SK-N-SH treated with all-trans-retinoic acid at 6 μM for 48 hours (cell line): ENCODE measurements at regions not wholly inside any gene's neighbourhood (a gene's known extent, or its start where the extent isn't known, plus 50 kb on each side); places are given as distances from the start of the nearest gene placed in this dataset.

ENCODE experiments used
- ATAC-seq: fragments of 200-7000 bp; cut with Tn5 transposase; 3 replicates; pipeline ENCODE4 v1.9.1; 2020; ENCODE audit warnings: mild to moderate bottlenecking, moderate library complexity
- BACH2 ChIP-seq: fragments of 250-450 bp; sonication (Bioruptor Pico); IDR thresholded peaks from 2 replicates; pipeline ENCODE4 v1.9.0; 2021; ENCODE audit warnings: mild to moderate bottlenecking, borderline replicate concordance
- CSDC2 ChIP-seq: fragments of 250-450 bp; sonication (Bioruptor Pico); IDR thresholded peaks from 2 replicates; pipeline ENCODE4 v1.5.0; 2020; ENCODE audit warnings: mild to moderate bottlenecking, moderate library complexity
- ESRRG ChIP-seq: fragments of 250-450 bp; sonication (Bioruptor Pico); IDR thresholded peaks from 2 replicates; pipeline ENCODE4 v1.6.1; 2021; ENCODE audit warnings: mild to moderate bottlenecking
- GLIS3 ChIP-seq: fragments of 250-450 bp; sonication (Bioruptor Pico); IDR thresholded peaks from 2 replicates; pipeline ENCODE4 v1.5.0; 2020; ENCODE audit warnings: mild to moderate bottlenecking, moderate library complexity
- ISL1 ChIP-seq: fragments of 250-450 bp; sonication (Bioruptor Pico); IDR thresholded peaks from 2 replicates; pipeline ENCODE4 v2.1.2; 2022; ENCODE audit warnings: mild to moderate bottlenecking, moderate library complexity
- OSR1 ChIP-seq: fragments of 250-450 bp; sonication (Bioruptor Pico); IDR thresholded peaks from 2 replicates; pipeline ENCODE4 v1.8.0; 2022; ENCODE audit warnings: moderate library complexity, mild to moderate bottlenecking, inconsistent platforms
- PPARA ChIP-seq: fragments of 250-450 bp; sonication (Bioruptor Pico); IDR thresholded peaks from 2 replicates; pipeline ENCODE4 v1.5.0; 2020; ENCODE audit warnings: mild to moderate bottlenecking, borderline replicate concordance
- RARB ChIP-seq: fragments of 250-450 bp; sonication (Bioruptor Pico); IDR thresholded peaks from 2 replicates; pipeline ENCODE4 v1.8.0; 2021; ENCODE audit warnings: mild to moderate bottlenecking, moderate library complexity
- SNAI2 ChIP-seq: fragments of 250-450 bp; sonication (Bioruptor Pico); IDR thresholded peaks from 2 replicates; pipeline ENCODE4 v1.5.0; 2020; ENCODE audit warnings: mild to moderate bottlenecking, moderate library complexity
- TCF4 ChIP-seq: fragments of 250-450 bp; sonication (Bioruptor Pico); IDR thresholded peaks from 2 replicates; pipeline ENCODE4 v1.8.0; 2021; ENCODE audit warnings: mild to moderate bottlenecking, moderate library complexity, borderline replicate concordance
- TOX ChIP-seq: fragments of 250-450 bp; sonication (Bioruptor Pico); IDR thresholded peaks from 2 replicates; pipeline ENCODE4 v1.8.0; 2021; ENCODE audit warnings: mild to moderate bottlenecking, moderate library complexity, borderline replicate concordance
- ZC3H10 ChIP-seq: fragments of 250-450 bp; sonication (Bioruptor Pico); IDR thresholded peaks from 2 replicates; pipeline ENCODE4 v1.5.1; 2021; ENCODE audit warnings: mild to moderate bottlenecking, moderate library complexity
- ZFP3 ChIP-seq: fragments of 250-450 bp; sonication (Bioruptor Pico); IDR thresholded peaks from 2 replicates; pipeline ENCODE4 v1.5.0; 2020; ENCODE audit warnings: mild to moderate bottlenecking, moderate library complexity
- ZFP30 ChIP-seq: fragments of 450-650 bp; formaldehyde crosslinking; IDR thresholded peaks from 2 replicates; pipeline ENCODE4 v1.5.0; 2022; ENCODE audit warnings: mild to moderate bottlenecking, moderate library complexity
- ZNF565 ChIP-seq: fragments of 450-650 bp; formaldehyde crosslinking; conservative IDR thresholded peaks from 2 replicates; pipeline ENCODE4 v1.5.0; 2020; ENCODE audit warnings: low read depth, mild to moderate bottlenecking, moderate library complexity
- ZNF70 ChIP-seq: fragments of 450-650 bp; formaldehyde crosslinking; IDR thresholded peaks from 2 replicates; pipeline ENCODE4 v1.5.0; 2020; ENCODE audit warnings: mild to moderate bottlenecking, moderate library complexity
- ZNF8 ChIP-seq: fragments of 450-650 bp; formaldehyde crosslinking; IDR thresholded peaks from 2 replicates; pipeline ENCODE4 v1.5.0; 2020; ENCODE audit warnings: mild to moderate bottlenecking, moderate library complexity
- TF ChIP-seq, protein P1 (sequence below): fragments of 250-450 bp; sonication (Bioruptor Pico); IDR thresholded peaks from 2 replicates; pipeline ENCODE4 v1.5.1; 2021; ENCODE audit warnings: mild to moderate bottlenecking, moderate library complexity
- TF ChIP-seq, protein P2 (sequence below): fragments of 250-450 bp; sonication (Bioruptor Pico); IDR thresholded peaks from 2 replicates; pipeline ENCODE4 v1.8.0; 2021; ENCODE audit warnings: low read depth, mild to moderate bottlenecking, moderate library complexity, borderline replicate concordance
- TF ChIP-seq, protein P3 (sequence below): fragments of 250-450 bp; sonication (Bioruptor Pico); IDR thresholded peaks from 2 replicates; pipeline ENCODE4 v1.5.0; 2020; ENCODE audit warnings: mild to moderate bottlenecking, moderate library complexity
- TF ChIP-seq, protein P4 (sequence below): fragments of 250-450 bp; sonication (Bioruptor Pico); IDR thresholded peaks from 2 replicates; pipeline ENCODE4 v1.5.1; 2020; ENCODE audit warnings: low read depth, mild to moderate bottlenecking, moderate library complexity

DNA sequence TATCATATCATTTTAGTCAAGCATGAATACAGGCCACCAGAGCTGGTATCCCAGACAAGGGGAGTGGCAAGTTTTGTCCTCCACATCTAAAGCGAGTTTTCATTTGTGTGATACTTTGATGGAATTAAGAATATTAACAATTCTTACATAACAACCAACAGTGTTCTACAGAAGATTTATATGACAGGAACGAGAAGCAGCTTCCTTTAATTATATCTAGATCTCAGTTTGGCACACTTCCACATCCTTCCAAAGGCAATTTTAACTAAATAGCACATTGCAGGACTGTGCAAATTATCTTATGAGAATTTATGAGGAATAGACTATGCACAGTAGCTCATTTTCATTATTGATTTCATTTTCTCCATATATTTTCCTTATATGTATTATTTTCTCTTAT lies 121.2 kb upstream of the GUCY1A1 start:
- no peak for TF ChIP-seq SNAI2 (CRISPR knock-in tag)
- no peak for ATAC-seq

DNA sequence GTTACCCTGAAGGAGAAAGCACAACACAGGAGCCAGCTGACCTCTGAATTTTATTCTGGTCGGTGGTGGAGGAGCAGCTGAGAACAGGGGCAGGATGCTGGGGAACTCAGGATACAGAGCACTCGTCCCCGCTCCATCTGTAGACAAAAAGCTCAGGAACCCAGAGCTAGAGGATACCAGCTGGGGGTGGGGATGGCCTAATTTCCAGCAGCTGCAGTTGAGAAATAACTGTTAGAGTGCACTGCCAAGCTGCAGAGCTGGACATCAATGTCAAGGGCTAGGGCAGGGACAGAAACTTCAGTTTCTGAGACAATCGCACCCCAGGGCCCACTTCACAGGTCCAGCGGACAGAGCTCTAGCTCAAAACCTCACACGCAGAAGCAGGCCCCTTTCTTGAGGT lies 122.1 kb upstream of the GUCY1A1 start:
- TF ChIP-seq BACH2 (CRISPR knock-in tag): no peak
- no peak for TF ChIP-seq GLIS3 (CRISPR knock-in tag)
- TF ChIP-seq ZNF70 (CRISPR knock-in tag): no peak
- TF ChIP-seq PPARA (CRISPR knock-in tag): no peak
- no peak for TF ChIP-seq TCF4 (CRISPR knock-in tag)
- no peak for ATAC-seq

DNA sequence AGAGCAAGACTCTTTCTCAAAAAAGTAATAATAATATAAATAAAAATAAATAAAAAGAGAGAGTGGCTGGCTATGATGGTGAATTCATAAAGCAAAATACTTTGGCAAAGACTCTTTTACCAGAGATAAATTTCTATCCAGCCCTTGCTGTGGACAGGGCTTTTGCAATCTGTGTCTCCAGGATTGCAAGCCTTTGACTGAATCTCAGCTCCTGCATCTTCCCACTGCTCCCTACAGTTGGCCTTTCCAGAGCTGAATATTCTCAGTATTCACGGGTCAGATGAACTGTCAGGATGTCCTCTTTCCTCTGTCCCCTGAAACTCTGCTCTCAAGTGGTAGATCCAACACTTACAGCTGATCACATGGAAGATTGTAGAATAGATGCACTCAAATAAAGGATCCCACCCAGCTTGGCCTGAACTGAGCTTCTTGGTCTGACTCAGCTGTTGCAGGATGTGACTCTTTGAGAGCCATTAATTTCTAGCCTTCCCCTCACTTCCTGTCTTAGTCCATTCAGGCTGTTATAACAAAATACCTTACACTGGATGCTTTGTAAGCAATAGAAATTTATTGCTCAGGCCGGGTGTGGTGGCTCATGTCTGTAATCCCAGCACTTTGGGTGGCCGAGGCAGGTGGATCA lies 123.4 kb upstream of the GUCY1A1 start:
- TF ChIP-seq ZFP30 (CRISPR knock-in tag) (no peak), TCF4 (CRISPR knock-in tag) (no peak), ISL1 (CRISPR knock-in tag) (no peak), ESRRG (no peak), ZFP3 (CRISPR knock-in tag) (no peak), ZNF565 (no peak), OSR1 (CRISPR knock-in tag) (no peak), SNAI2 (CRISPR knock-in tag) (no peak), PPARA (CRISPR knock-in tag) (no peak), CSDC2 (CRISPR knock-in tag) (no peak), ZC3H10 (CRISPR knock-in tag) (no peak), GLIS3 (CRISPR knock-in tag) (no peak), RARB (CRISPR knock-in tag) (no peak), BACH2 (CRISPR knock-in tag) (no peak), ZNF70 (CRISPR knock-in tag) (no peak), TOX (CRISPR knock-in tag) (no peak)
- TF ChIP-seq, protein P1, sequence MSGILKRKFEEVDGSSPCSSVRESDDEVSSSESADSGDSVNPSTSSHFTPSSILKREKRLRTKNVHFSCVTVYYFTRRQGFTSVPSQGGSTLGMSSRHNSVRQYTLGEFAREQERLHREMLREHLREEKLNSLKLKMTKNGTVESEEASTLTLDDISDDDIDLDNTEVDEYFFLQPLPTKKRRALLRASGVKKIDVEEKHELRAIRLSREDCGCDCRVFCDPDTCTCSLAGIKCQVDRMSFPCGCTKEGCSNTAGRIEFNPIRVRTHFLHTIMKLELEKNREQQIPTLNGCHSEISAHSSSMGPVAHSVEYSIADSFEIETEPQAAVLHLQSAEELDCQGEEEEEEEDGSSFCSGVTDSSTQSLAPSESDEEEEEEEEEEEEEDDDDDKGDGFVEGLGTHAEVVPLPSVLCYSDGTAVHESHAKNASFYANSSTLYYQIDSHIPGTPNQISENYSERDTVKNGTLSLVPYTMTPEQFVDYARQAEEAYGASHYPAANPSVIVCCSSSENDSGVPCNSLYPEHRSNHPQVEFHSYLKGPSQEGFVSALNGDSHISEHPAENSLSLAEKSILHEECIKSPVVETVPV (CRISPR knock-in tag): no peak
- TF ChIP-seq, protein P2, sequence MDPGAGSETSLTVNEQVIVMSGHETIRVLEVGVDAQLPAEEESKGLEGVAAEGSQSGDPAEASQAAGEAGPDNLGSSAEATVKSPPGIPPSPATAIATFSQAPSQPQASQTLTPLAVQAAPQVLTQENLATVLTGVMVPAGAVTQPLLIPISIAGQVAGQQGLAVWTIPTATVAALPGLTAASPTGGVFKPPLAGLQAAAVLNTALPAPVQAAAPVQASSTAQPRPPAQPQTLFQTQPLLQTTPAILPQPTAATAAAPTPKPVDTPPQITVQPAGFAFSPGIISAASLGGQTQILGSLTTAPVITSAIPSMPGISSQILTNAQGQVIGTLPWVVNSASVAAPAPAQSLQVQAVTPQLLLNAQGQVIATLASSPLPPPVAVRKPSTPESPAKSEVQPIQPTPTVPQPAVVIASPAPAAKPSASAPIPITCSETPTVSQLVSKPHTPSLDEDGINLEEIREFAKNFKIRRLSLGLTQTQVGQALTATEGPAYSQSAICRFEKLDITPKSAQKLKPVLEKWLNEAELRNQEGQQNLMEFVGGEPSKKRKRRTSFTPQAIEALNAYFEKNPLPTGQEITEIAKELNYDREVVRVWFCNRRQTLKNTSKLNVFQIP: no peak
- TF ChIP-seq, protein P3, sequence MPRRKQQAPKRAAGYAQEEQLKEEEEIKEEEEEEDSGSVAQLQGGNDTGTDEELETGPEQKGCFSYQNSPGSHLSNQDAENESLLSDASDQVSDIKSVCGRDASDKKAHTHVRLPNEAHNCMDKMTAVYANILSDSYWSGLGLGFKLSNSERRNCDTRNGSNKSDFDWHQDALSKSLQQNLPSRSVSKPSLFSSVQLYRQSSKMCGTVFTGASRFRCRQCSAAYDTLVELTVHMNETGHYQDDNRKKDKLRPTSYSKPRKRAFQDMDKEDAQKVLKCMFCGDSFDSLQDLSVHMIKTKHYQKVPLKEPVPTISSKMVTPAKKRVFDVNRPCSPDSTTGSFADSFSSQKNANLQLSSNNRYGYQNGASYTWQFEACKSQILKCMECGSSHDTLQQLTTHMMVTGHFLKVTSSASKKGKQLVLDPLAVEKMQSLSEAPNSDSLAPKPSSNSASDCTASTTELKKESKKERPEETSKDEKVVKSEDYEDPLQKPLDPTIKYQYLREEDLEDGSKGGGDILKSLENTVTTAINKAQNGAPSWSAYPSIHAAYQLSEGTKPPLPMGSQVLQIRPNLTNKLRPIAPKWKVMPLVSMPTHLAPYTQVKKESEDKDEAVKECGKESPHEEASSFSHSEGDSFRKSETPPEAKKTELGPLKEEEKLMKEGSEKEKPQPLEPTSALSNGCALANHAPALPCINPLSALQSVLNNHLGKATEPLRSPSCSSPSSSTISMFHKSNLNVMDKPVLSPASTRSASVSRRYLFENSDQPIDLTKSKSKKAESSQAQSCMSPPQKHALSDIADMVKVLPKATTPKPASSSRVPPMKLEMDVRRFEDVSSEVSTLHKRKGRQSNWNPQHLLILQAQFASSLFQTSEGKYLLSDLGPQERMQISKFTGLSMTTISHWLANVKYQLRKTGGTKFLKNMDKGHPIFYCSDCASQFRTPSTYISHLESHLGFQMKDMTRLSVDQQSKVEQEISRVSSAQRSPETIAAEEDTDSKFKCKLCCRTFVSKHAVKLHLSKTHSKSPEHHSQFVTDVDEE (CRISPR knock-in tag): no peak
- no peak for ATAC-seq

DNA sequence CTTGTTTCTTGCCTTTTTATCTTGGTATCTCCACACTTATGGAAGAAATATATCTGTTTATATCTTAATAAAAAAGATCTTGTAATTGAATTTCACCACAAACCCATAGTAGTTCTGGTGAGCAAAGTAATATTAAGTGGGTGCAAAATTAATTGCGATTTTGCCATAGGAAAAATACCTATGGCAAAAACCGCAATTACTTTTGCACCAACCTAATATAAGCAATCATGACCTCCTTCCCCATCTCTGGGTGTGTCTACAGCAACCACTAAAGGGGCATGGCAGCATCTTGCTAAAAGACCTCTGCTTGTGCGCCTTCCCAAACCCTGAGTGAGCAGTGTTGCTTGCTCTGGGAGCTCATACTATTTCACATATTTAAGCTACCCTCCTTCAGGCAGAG lies 124.2 kb upstream of the GUCY1A1 start:
- ATAC-seq: no peak
- TF ChIP-seq ZNF565: no peak
- TF ChIP-seq, protein P4, sequence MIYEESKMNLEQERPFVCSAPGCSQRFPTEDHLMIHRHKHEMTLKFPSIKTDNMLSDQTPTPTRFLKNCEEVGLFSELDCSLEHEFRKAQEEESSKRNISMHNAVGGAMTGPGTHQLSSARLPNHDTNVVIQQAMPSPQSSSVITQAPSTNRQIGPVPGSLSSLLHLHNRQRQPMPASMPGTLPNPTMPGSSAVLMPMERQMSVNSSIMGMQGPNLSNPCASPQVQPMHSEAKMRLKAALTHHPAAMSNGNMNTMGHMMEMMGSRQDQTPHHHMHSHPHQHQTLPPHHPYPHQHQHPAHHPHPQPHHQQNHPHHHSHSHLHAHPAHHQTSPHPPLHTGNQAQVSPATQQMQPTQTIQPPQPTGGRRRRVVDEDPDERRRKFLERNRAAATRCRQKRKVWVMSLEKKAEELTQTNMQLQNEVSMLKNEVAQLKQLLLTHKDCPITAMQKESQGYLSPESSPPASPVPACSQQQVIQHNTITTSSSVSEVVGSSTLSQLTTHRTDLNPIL (CRISPR knock-in tag): no peak
- TF ChIP-seq, protein P3 (CRISPR knock-in tag): no peak
- TF ChIP-seq SNAI2 (CRISPR knock-in tag): no peak
- TF ChIP-seq ZNF8 (CRISPR knock-in tag): no peak
- TF ChIP-seq, protein P1 (CRISPR knock-in tag): no peak
- no peak for TF ChIP-seq ISL1 (CRISPR knock-in tag)
- TF ChIP-seq GLIS3 (CRISPR knock-in tag): no peak
- TF ChIP-seq ZFP30 (CRISPR knock-in tag): no peak
- no peak for TF ChIP-seq TOX (CRISPR knock-in tag)
- TF ChIP-seq ESRRG: no peak
- no peak for TF ChIP-seq BACH2 (CRISPR knock-in tag)
- TF ChIP-seq ZFP3 (CRISPR knock-in tag): no peak
- no peak for TF ChIP-seq OSR1 (CRISPR knock-in tag)
